Endothelial cell of umbilical vein (primary cell): ENCODE measurements at regions not wholly inside any gene's neighbourhood (a gene's known extent, or its start where the extent isn't known, plus 50 kb on each side); places are given as distances from the start of the nearest gene placed in this dataset.

Experiments
- CTCF ChIP-seq, 2 donors: IDR thresholded peaks; 1 replicate in 1 of 2; 2 replicates in 1 of 2; pipeline ENCODE4 v1.5.1; 2011; ENCODE audit warnings: low read length in 2 of 2, mild to moderate bottlenecking in 2 of 2, moderate library complexity in 2 of 2, control low read depth in 1 of 2, inconsistent platforms in 1 of 2, low read depth in 1 of 2; ENCODE audit not compliant: insufficient read depth in 1 of 2; ENCODE audit errors: extremely low read depth in 1 of 2
- EZH2 ChIP-seq: IDR thresholded peaks from 2 replicates; pipeline ENCODE4 v1.6.1; 2012; ENCODE audit warnings: borderline replicate concordance, low read depth, mild to moderate bottlenecking, moderate library complexity, low read length, inconsistent platforms; ENCODE audit not compliant: severe bottlenecking
- JUN ChIP-seq: IDR thresholded peaks from 2 replicates; pipeline ENCODE4 v1.6.1; 2011; ENCODE audit warnings: borderline replicate concordance, low read depth; ENCODE audit not compliant: insufficient read length, insufficient read depth
- MYC ChIP-seq: IDR thresholded peaks from one replicate; pipeline ENCODE4 v1.6.1; 2011; ENCODE audit warnings: mild to moderate bottlenecking, low read depth, low read length
- POLR2A ChIP-seq: IDR thresholded peaks from 2 replicates; pipeline ENCODE4 v1.6.1; 2012; ENCODE audit warnings: low read depth, mild to moderate bottlenecking, control low read depth, low read length
- POLR2AphosphoS5 ChIP-seq: IDR thresholded peaks from 2 replicates; pipeline ENCODE4 v1.6.1; 2012; ENCODE audit warnings: low read depth, mild to moderate bottlenecking, control low read depth, low read length, moderate library complexity; ENCODE audit not compliant: insufficient read depth
- TF ChIP-seq, protein P1 (sequence below): IDR thresholded peaks from 2 replicates; pipeline ENCODE4 v1.6.1; 2011; ENCODE audit not compliant: insufficient read depth, insufficient read length

DNA sequence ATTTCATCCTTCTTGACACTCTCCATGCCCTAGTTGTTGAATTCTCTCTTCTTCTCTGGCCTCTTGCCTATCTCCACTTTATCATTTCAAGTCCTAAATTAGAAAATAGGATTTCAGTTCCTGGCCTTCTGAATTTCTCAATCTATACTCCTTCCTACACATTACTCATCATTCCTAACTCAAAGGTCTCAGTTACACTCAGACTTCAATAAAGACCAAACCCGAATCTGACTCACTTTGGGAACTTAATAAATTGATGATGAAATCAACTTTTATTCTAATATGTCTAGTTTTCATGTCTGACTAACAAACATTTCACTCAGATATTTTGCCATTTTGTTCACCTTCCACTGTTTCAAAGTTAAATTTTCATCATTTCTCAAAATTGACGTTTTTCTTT is 113.6 kb upstream of the TSLP start:
- TF ChIP-seq CTCF (IDR thresholded peaks at IDR 0.05; ENCODE audit: extremely low read depth in 1 of 2, insufficient read depth in 1 of 2, low read depth in 1 of 2, low read length in 2 of 2) (no peak), MYC (no peak), POLR2AphosphoS5 (no peak), POLR2A (no peak), EZH2 (no peak), JUN (no peak)
- TF ChIP-seq, protein P1, sequence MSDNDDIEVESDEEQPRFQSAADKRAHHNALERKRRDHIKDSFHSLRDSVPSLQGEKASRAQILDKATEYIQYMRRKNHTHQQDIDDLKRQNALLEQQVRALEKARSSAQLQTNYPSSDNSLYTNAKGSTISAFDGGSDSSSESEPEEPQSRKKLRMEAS = no peak
